22Rv1 (cell line): ENCODE measurements at regions not wholly inside any gene's neighbourhood (a gene's known extent, or its start where the extent isn't known, plus 50 kb on each side); places are given as distances from the start of the nearest gene placed in this dataset.

Experiments used
- ZFX ChIP-seq: fragments of 450-650 bp; IDR thresholded peaks from 2 replicates; pipeline ENCODE4 v1.6.1; 2017; ENCODE audit warnings: antibody characterized with exemption, borderline replicate concordance
- TF ChIP-seq, protein P1 (sequence below): fragments of 450-650 bp; IDR thresholded peaks from 2 replicates; pipeline ENCODE4 v1.5.1; 2017; ENCODE audit warnings: mild to moderate bottlenecking

DNA sequence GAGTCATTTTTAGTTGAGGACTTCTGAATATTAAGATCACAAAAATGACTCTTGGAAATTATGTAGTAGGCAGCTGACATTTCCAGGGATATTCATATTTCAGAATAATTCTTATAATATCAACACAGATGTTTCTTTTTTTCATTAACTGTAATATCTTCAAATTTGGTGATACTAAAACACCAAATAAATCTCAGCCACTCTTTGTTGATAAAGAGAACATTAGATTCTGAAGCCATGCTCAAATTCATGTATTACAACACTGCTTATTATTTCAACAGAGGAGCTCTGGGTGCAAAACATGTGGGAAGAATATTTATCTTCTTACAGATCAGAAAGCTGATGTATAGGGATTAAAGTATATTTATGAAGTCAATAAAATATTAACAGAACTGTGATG is 355.4 kb downstream of the CRPPA start:
- TF ChIP-seq, protein P1, sequence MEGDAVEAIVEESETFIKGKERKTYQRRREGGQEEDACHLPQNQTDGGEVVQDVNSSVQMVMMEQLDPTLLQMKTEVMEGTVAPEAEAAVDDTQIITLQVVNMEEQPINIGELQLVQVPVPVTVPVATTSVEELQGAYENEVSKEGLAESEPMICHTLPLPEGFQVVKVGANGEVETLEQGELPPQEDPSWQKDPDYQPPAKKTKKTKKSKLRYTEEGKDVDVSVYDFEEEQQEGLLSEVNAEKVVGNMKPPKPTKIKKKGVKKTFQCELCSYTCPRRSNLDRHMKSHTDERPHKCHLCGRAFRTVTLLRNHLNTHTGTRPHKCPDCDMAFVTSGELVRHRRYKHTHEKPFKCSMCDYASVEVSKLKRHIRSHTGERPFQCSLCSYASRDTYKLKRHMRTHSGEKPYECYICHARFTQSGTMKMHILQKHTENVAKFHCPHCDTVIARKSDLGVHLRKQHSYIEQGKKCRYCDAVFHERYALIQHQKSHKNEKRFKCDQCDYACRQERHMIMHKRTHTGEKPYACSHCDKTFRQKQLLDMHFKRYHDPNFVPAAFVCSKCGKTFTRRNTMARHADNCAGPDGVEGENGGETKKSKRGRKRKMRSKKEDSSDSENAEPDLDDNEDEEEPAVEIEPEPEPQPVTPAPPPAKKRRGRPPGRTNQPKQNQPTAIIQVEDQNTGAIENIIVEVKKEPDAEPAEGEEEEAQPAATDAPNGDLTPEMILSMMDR: no peak
- TF ChIP-seq ZFX: no peak
